ENCODE measurements at regions not wholly inside any gene's neighbourhood (a gene's known extent, or its start where the extent isn't known, plus 50 kb on each side); places are given as distances from the start of the nearest gene placed in this dataset.

- no peak overlapping the region for H3K4me3 ChIP-seq (ENCODE audit: low read depth, low read length)
- TF ChIP-seq CTCF (IDR thresholded peaks at IDR 0.05; ENCODE audit: borderline replicate concordance, insufficient read depth, low read depth, low read length), result no peak
These were observed 153.0 kb downstream of the BBOX1 start for GRCh38 chr11:27193434-27194225.

- no peak overlapping the region for H3K4me3 ChIP-seq (ENCODE audit: low read depth, low read length)
- no peak for TF ChIP-seq CTCF (IDR thresholded peaks at IDR 0.05; ENCODE audit: borderline replicate concordance, insufficient read depth, low read depth, low read length)
These were observed 151.6 kb downstream of the BBOX1 start for GRCh38 chr11:27192184-27192583.

GRCh38 chr11:27191639-27192038, 151.0 kb downstream of the BBOX1 start:
- TF ChIP-seq CTCF (IDR thresholded peaks at IDR 0.05; ENCODE audit: borderline replicate concordance, insufficient read depth, low read depth, low read length), result no peak
- no peak overlapping the region for H3K4me3 ChIP-seq (ENCODE audit: low read depth, low read length)

- no peak overlapping the region for H3K4me3 ChIP-seq (ENCODE audit: low read depth, low read length)
- no peak for TF ChIP-seq CTCF (IDR thresholded peaks at IDR 0.05; ENCODE audit: borderline replicate concordance, insufficient read depth, low read depth, low read length)
These were observed 148.1 kb downstream of the BBOX1 start for GRCh38 chr11:27188696-27189095.

DNA sequence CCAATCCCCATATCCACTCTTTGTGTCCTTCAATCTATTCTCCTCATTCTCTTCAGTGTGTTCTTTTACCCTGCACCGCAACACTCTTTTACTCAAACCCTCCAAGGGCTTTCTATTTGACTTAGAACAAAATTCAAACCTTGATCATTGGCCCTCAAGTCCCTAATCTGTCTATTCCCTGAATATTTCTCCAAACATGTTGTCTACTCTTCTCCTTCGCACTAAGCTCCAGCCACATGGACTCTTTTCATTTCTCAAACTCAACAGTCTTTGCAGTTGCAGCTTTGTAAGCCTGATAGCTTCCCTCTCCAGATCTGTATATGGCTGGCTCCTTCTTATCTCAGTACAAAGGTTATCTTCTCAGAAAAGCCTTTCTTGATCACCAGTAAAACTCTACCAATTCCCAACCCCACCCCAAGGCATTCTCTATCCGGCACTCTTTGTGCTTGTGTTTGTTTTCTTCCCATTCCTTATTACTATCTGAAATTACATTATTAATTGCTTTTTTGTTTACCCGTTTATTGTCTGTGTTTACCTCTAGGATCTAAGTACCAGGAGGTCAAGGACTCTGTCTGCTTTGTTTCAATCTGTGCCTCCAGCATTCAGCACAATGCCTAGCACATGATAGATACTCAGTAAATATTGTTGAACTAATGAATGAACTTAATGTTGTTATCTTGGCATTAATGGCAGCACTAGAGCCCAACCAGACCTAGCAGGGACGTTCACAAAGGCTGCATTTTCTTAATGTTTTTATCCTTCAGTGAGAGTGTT, 147.4 kb downstream of the BBOX1 start:
- no peak for TF ChIP-seq CTCF (IDR thresholded peaks at IDR 0.05; ENCODE audit: borderline replicate concordance, insufficient read depth, low read depth, low read length)
- no peak overlapping the region for H3K4me3 ChIP-seq (ENCODE audit: low read depth, low read length)

DNA sequence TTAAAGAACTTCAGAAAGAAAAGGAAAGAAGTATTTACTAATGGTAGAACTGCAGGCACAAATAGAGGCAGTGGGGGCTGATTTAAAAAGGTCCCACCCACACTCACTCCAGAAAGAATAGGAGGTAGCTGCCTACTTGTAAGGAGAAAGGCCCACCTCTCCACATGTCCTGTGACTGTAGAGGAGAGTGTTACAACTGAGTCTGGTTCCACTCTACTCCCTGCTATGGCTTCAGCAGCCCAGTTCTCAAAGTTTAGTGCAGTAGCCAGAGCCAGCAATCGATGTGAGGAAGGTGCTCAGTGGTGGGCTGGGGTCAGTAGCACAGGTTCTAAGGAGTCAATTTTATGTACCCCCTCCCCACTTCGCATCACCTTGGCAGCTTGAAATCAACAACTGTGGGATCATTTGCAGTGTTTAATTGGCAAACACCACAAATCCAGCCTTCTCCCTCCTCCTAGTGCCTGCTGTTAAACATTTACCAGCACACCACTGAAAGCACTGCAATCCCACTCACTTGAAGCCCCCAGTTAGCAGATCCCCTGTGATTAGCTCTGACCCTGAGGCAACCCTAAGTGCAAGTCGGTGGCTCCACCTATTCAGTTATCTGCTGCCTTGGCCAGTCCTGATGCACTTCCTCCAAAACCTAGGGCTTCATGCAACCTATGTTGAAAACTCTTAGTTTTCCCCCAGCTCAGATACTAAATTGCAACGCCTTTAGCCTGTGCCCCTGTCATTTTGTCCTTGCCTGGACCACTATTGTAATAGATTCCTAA, 146.6 kb downstream of the BBOX1 start:
- TF ChIP-seq CTCF (IDR thresholded peaks at IDR 0.05; ENCODE audit: borderline replicate concordance, insufficient read depth, low read depth, low read length), result no peak

More for the DNA sequence above, 146.6 kb downstream of the BBOX1 start:
- H3K4me3 ChIP-seq (ENCODE audit: low read depth, low read length), result no peak overlapping the region

All from GM12875 (cell line).